Kasumi-1 (cell line): ENCODE measurements at regions not wholly inside any gene's neighbourhood (a gene's known extent, or its start where the extent isn't known, plus 50 kb on each side); places are given as distances from the start of the nearest gene placed in this dataset.
"Not testable (repeated sequence)": the region's sequence is repeated elsewhere in the genome, so short reads cannot be mapped to it uniquely, and the experiment has no call there.

Source experiments
- DNase-seq, 2 experiments: peaks; one replicate each; lab custom pipeline; 2025; lab: John Stamatoyannopoulos, UW

DNA sequence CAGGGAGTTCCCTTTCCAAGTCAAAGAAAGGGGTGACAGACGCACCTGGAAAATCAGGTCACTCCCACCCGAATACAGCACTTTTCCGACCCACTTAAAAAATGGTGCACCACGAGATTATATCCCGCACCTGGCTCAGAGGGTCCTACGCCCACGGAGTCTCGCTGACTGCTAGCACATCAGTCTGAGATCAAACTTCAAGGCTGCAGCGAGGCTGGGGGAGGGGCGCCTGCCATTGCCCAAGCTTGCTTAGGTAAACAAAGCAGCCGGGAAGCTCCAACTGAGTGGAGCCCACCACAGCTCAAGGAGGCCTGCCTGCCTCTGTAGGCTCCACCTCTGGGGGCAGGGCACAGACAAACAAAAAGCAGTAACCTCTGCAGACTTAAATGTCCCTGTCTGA, 277.8 kb upstream of the ARHGAP42 start:
- not testable (repeated sequence) for DNase-seq

DNA sequence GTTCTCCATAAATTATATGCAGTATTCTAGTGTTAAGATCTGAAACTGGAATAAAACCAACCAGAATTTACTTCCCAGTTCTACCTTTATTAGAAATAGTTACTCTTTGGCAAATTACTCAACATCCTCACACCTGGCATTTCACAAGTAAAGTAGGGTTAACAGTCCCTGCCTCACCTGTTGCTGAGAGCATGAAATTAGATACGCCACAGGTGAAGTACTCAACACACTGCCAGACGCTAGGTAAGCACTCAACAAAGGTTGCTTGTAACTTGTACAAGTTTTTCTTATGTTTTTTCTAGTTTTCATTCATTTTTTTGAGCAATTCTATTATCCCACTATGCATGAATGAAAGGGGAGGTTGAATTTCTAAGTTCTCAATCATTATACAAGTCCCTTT, 267.6 kb upstream of the ARHGAP42 start:
- DNase-seq = no peak

DNA sequence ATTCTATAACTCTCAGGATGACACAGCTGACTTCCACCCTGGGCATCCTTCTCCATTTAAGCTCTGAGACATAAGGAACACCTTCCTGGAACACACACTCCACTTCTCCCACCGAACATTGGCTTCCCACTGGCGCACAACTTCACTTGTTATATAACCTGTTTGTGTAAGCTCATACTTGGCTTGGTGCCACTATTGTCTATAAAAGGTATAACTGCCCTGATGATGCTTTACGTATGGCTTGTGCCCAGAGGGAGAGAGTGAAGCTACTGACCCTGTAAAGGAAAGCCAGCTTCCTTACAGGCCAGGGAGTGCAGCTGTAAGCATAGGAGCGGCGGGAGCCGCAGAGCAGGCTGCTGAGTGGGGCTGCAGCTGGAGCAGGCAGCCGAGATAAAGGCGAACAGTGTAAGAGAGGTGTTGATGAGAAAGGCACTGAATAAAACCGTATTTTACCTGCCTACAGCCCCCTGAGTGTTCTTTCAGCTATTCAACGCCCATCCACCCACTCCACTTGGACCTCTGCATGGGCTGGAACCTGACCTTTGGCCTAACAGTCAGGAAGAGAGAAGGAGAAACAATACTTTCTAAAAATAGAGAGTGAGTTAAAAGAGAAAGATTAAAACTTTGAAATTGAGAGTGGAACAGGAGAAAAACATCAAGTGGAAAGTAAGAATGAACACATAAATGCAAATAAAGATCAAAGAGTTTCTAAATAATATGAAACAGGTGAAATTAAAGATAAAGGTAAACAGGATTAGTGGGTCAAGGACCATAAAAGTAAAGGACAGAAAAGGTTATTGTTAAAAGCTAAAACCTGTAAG, 252.1 kb upstream of the ARHGAP42 start:
- no peak for DNase-seq

DNA sequence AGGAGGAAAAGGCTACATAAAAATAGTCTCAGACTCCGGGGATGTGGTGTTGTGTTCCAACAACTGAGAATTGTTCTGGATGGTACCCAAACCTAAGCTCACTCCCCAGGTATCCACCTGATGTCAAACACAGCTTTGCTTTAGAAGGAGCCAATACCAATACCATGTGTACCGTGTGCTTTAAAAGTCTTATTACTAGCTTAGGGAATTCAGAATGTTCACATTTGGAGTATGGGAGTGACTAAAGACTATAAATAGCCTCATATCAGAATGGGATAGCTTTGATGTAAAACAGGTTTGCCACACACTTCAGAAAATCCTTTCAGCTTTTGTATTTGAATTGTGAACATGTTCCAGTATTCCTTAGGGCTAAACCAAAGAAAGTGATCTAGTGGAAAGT, 248.7 kb upstream of the ARHGAP42 start:
- DNase-seq = no peak

DNA sequence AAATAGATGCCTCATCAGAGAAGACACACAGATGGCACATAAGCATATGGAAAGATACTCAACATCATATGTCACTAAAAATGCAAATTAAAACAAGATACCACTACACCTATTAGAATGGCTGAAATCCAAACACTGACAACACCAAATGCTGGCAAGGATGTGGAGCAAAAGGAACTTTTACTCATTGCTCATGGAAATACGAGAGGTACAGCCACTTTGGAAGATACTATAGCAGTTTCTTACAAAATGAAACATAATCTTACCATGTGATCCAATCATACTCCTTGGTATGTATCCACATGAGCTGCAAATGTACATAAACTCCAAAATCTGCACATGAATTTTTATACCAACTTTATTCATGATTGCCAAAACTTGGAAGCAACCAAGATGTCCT, 246.0 kb upstream of the ARHGAP42 start:
- DNase-seq = no peak

DNA sequence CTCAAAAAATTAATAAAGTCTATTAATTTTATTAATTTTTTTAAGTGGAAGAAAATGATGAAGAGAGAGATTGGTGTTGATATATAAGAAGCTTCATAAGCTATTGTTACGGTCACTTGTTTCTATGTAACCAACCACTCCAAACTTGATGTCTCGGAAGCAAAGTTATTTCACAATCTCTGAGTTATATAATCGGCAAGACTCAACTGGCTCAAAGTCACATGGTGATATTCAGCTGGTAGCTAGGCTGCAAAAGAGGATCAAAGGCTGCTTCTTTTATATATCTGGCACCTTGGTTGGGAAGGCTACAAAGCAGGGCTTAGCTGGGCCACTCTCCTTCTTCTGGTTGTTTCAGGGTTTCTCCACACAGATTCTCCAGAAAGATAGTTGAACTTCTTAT, 245.1 kb upstream of the ARHGAP42 start:
- no peak for DNase-seq

DNA sequence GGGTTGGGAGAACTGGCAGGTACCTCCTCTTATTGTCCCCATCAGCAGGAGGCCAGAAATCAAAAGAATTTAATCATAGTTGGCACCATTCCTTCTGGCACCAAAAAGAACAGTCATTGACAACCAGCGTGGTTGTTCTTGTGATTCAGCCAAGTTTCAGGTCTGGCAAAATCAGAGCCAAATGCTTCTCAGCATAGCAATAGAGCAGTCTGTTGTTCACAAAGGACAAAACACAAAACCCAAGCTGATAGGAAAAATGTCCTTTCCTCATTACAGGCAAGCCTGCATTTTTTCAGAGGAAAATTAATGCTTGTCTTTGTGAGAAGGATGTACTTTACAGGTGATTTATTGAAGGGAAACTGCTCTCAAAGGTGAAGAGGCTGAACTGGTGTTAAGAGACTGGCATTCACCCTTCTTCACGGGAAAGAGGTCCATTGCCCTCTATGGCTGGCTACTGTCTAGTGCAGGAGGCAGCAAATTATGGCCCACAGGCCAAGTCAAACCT, 241.8 kb upstream of the ARHGAP42 start:
- no peak for DNase-seq

DNA sequence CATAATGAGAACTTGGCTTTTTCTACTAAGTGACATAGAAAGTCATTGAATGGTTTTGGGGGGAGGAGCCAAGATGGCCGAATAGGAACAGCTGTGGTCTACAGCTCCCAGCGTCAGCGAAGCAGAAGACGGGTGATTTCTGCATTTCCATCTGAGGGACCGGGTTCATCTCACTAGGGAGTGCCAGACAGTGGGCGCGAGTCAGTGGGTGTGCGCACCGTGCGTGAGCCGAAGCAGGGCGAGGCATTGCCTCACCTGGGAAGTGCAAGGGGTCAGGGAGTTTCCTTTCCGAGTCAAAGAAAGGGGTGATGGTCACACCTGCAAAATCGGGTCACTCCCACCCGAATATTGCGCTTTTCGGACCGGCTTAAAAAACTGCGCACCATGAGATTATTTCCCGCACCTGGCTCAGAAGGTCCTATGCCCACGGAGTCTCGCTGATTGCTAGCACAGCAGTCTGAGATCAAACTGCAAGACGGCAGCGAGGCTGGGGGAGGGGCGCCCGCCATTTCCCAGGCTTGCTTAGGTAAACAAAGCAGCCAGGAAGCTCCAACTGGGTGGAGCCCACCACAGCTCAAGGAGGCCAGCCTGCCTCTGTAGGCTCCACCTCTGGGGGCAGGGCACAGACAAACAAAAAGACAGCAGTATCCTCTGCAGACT, 235.2 kb upstream of the ARHGAP42 start:
- not testable (repeated sequence) for DNase-seq

DNA sequence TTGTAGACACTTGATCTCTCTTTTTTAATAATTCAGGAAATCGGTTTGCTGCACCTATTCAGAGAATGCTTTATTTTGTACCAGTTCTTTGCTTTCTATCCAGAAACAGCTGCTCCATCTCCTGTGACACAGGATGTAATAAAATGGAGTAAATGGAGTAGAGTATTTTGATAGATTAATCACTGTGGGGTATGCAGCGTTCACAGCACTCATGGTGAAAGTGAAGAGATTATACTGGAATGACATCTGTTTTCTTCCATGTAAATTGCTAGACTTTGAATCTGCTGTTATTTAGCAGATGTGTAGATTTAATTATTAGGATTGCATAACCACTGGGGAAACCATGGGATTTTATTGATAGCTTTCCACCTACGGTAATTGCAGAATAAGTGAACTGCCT, 227.3 kb upstream of the ARHGAP42 start:
- no peak for DNase-seq

DNA sequence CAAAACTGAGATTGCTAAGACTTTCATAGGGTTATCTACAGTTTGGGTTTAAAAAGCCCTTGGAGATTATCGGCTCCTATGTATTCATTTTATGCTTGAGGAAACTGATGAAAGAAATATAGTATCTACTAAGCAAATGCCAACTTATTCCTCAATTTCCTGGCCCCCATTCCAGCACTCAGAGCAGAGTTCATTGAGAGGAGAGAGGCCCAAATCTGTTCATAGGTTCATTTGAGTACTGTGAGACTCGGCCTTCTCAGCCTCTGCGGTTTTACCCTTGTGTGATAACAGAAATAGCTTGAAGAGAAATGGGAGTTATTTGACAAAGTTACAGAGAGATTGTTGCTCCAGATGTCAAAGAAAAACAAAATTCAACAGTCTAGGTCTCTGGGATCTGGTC, 226.7 kb upstream of the ARHGAP42 start:
- DNase-seq = no peak

DNA sequence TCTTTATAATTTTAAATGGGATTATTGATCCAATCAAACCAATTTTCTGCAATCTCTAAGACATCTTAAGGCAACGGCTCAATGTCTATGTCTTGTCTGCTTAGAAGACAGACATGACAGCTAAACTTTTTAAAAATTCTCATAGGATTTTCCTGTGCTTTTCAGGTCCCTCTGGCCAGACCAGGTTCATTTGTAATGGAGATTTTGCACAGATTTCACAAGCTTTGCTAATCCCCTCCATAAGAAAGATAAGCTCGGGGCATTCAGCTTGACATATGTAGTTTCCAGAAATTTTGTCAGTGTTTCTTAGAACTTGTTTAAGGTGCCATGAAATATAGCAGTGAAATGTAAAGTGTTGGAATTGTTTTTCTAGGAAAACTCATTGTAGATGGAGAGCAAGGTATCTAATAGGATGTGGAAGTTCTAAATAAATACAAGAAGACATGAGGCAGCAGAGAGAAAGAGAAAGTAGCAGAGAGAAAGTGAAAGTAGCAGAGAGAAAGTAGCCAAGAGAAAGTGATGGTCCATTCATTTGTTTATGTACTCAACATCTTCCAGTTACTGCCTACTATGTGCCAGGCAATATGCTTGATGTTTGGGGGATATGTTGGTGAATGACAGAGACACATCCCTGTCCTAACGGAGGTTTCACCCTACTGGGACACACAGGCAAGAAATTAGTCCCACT, 219.1 kb upstream of the ARHGAP42 start:
- no peak for DNase-seq

DNA sequence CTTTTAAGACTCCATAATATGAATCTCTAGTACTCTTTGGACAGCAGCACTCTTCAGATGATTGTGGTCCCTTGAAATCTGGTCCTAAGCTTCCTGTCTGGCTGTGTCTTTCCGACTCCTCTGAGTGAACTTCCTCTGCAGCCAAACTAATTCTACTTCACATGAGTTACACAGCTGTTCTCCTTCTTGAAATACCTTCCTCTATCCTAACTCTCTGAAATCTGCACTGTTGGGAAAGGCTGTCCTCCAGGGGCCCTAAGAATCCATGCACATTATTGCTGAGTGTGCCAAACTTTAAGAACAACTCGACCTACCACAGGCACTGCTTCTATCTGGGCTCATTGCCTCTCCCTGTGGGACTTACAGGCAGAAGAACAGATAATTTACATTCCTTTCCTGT, 217.3 kb upstream of the ARHGAP42 start:
- DNase-seq = peak; percentile 58 to 68

DNA sequence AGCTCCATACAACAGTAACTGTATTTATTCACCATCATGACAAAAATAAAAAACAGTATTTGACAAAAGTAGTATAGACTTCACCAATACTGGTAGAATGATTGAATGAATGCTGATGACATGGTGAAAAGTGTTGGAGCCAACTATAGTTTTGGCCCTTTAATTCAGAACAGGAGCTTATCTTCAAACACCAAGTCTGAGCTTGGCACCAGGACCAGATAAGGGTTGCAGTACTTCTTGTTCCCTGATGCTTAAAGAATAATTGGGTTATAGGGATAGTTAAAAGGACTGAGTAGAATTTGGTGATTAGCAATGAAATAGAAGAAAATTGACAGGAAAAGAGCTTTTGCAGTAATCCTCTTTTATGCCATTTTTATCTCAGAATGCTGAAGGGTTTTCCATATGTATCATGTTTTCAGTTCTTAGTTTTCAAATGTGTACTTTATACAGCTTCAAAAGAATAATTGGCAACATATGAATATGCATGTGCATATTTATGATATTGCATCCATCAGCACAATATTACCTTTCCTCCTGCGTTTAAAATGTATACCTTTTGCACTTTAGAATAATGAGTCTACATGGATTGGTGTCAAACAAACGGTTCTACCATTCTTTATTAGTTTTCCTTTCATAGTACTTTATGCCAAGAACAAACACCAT, 214.2 kb upstream of the ARHGAP42 start:
- no peak for DNase-seq

DNA sequence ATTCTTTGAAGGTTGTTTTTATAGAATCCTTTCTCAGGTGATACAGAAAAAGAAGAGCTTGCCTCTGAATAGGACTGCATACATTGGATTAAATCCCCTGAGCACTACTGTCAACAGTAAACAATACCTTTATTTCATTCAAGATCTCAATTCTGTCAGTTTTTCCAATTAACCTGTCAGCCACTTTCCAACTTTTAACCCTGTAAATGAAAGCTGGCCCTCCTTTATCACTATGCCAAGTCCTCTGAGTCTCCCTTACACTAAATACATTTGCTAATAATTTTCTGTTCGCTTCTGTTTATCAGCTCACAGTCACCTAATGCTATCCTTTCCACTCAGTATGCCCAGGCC, 213.7 kb upstream of the ARHGAP42 start:
- no peak for DNase-seq

DNA sequence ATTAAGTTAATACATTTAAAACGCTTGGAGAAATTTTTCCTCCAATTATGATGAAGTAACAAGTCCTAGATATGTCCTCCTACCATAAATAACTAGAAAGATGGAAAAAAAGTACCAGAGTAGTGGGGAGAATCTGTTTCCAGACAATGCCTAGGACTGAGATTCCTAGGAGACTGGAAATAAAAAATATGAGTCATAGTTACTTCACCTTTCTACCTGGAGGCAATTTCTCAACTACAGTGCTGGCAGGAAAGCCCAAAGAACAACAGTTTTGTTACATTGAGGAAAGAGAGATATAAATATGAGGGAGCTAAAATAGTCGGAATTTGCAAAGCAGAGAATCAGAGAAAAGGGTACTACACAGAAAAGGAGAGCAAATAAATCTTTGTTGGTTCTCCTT, 202.1 kb upstream of the ARHGAP42 start:
- DNase-seq = no peak

DNA sequence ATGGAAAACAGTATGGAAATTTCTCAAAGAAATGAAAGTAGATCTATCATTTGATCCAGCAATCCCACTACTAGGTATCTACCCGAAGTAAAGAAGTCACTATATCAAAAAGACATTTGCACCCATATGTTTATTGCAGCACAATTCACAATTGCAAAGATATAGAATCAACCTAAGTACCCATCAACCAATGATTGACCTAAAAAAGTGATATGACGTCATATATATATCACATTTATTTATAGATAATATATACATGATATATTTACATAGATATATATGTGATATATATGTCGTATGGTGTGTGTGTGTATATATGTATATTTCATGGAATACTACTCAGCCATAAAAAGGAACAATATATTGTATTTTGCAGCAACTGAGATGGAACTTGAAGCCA, 188.3 kb upstream of the ARHGAP42 start:
- DNase-seq = no peak

DNA sequence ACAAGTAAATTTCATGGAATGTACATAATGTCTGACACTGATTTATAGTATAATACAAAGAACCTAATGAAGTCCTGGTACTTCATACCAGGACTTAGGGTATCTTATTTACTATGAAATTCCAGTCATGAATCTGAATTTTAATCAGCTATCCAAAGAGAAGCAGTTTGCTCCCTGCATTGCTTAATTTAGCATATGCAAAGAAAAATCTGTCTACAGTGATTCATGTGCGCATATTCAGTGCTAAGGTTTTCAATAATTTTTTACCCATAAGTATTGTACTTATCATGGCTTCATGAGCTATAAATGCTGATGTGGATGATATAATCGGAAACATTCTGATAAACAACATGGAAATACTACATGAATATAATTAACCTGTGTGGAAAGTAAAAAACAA, 185.6 kb upstream of the ARHGAP42 start:
- DNase-seq = no peak

DNA sequence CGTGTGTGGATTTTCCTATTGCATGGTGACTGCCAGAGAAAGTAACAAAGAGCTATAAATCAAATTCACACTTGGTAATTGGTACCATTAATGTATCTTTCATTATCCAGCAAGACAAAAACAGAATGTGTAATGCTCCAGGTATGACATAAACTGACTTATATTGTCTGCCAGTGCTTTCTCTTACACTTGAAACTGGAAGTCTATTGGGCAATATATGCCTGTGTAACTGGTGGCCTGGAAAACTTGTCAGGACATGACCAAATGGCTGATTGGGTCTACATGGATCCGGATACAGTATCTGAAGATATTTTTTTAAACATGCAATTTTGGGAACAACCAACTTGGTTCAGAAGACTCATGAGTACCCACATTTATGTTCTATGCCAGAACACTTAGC, 174.6 kb upstream of the ARHGAP42 start:
- DNase-seq = no peak

DNA sequence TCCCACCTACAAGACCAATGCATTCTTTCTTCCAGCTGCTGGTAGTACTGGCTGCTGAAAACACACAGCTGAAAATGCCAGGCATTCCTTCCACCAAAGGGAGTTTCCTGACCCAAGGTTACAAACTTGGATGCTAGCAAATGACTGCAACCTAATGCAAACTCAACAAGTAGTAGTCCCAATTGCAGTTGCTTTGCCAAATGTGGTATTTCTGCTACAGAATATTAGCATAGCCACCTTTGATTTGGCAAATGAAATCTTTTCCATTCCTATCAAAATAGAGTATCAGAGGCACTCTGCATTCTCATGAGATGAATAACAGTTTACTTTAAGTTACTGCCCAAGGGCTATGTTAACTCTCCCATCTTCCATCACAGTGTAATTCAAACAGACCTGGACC, 172.0 kb upstream of the ARHGAP42 start:
- DNase-seq = no peak

DNA sequence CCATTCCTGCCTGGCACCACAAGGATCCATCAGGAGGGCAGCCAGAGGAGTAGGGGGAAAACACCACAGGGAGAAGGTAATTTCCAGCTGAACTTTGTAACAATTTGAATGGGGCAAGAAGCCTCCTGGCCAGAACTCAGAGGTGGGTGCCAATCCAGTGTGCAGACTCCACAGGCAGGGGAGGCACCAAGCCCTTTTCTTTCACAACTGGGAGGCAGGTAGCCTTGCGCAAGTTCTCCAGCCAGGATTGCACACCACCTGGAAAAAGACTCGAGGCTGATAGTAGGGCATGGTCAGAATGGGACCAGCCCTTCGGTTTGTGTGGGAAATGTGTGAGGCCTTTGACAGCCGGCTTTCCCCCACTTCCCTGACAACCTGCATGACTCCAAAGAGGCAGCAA, 161.9 kb upstream of the ARHGAP42 start:
- no peak for DNase-seq

DNA sequence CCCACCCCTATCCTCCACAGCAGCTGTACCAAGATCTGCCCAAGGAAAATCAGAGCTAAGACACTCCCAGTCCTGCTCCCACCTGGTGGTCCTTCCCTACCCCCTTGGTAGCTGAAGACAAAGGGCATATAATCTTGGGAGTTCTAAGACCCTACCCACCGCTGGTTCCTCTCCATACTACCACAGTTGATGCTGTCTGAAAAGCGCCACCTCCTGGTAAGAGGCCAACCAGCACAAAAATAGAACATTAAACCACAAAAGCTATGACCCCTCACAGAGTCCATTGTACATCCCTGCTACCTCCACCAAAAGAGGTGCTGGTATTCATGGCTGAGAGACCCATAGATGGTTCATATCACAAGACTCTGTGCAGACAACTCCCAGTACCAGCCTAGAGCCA, 161.5 kb upstream of the ARHGAP42 start:
- peak in 1 of 2 experiments; percentile 1 for DNase-seq

DNA sequence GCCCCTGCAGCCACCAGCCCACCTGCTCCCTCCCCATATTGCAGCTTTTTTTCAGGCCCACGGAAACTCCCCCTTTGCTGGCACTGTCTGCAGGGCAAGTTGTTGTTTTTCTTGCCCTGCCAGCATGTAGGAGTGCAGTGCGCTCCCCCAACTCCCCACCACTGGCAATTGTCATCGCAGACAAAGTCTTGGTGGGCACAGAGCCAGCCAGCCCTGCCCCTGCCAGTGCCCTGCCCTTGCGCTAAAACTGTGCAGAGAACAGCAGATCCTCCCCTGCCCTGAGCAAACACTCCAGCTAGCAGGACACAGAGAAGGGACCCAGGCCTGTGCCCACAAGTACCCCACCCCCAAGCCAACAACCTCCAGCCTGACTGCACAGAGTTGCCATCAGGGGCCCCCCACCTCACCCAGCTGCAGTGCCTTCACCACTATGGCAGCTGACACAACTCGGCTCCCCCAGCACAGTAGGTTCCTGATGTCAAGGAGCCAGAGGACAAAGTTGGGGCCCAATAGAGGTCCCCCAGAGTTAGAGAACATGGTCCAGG, 158.1 kb upstream of the ARHGAP42 start:
- DNase-seq = no peak
